Neural cell (in vitro differentiated cells): ENCODE measurements at regions not wholly inside any gene's neighbourhood (a gene's known extent, or its start where the extent isn't known, plus 50 kb on each side); places are given as distances from the start of the nearest gene placed in this dataset.
"Not testable (repeated sequence)": the region's sequence is repeated elsewhere in the genome, so short reads cannot be mapped to it uniquely, and the experiment has no call there.

Source experiments
- EZH2 ChIP-seq: fragments of 200-600, 300-800 bp; shearing (Covaris generic), sonication (generic); IDR thresholded peaks from 2 replicates; pipeline ENCODE4 v1.6.1; 2014; ENCODE audit warnings: antibody characterized with exemption, low read length, borderline replicate concordance, mild to moderate bottlenecking; ENCODE audit not compliant: insufficient read depth, poor library complexity, severe bottlenecking
- RAD21 ChIP-seq: fragments of 450-650 bp; conservative IDR thresholded peaks from 2 replicates; pipeline ENCODE4 v1.6.1; 2014; ENCODE audit warnings: antibody characterized with exemption, mild to moderate bottlenecking, moderate library complexity
- SMC3 ChIP-seq: fragments of 450-650 bp; conservative IDR thresholded peaks from 2 replicates; pipeline ENCODE4 v1.6.1; 2014; ENCODE audit warnings: antibody characterized with exemption, mild to moderate bottlenecking, moderate library complexity; ENCODE audit not compliant: poor library complexity
- TF ChIP-seq, protein P1 (sequence below): fragments of 450-650 bp; IDR thresholded peaks from 2 replicates; pipeline ENCODE4 v1.5.1; 2014; ENCODE audit warnings: antibody characterized with exemption, mild to moderate bottlenecking, moderate library complexity; ENCODE audit not compliant: poor library complexity, severe bottlenecking
- TF ChIP-seq, protein P2 (sequence below): IDR thresholded peaks from 2 replicates; pipeline ENCODE4 v1.6.1; 2012; ENCODE audit warnings: borderline replicate concordance

DNA sequence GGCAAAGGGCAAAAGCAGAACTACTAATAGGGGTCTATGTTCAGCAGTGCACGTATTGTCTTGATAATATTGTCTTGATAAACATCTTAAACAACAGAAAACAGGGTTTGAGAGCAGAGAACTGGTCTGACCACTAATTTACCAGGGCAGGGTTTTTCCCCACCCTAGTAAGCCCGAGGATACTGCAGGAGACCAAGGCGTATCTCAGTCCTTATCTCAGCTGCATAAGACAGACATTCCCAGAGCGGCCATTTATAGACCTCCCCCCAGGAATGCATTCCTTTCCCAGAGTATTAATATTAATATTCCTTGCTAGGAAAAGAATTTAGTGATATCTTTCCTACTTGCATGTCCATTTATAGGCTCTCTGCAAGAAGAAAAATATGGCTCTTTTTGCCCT is 222.5 kb upstream of the GRIK2 start:
- TF ChIP-seq, protein P1, sequence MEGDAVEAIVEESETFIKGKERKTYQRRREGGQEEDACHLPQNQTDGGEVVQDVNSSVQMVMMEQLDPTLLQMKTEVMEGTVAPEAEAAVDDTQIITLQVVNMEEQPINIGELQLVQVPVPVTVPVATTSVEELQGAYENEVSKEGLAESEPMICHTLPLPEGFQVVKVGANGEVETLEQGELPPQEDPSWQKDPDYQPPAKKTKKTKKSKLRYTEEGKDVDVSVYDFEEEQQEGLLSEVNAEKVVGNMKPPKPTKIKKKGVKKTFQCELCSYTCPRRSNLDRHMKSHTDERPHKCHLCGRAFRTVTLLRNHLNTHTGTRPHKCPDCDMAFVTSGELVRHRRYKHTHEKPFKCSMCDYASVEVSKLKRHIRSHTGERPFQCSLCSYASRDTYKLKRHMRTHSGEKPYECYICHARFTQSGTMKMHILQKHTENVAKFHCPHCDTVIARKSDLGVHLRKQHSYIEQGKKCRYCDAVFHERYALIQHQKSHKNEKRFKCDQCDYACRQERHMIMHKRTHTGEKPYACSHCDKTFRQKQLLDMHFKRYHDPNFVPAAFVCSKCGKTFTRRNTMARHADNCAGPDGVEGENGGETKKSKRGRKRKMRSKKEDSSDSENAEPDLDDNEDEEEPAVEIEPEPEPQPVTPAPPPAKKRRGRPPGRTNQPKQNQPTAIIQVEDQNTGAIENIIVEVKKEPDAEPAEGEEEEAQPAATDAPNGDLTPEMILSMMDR, result not testable (repeated sequence)
- TF ChIP-seq EZH2, RAD21, SMC3: not testable (repeated sequence)
- TF ChIP-seq, protein P2, sequence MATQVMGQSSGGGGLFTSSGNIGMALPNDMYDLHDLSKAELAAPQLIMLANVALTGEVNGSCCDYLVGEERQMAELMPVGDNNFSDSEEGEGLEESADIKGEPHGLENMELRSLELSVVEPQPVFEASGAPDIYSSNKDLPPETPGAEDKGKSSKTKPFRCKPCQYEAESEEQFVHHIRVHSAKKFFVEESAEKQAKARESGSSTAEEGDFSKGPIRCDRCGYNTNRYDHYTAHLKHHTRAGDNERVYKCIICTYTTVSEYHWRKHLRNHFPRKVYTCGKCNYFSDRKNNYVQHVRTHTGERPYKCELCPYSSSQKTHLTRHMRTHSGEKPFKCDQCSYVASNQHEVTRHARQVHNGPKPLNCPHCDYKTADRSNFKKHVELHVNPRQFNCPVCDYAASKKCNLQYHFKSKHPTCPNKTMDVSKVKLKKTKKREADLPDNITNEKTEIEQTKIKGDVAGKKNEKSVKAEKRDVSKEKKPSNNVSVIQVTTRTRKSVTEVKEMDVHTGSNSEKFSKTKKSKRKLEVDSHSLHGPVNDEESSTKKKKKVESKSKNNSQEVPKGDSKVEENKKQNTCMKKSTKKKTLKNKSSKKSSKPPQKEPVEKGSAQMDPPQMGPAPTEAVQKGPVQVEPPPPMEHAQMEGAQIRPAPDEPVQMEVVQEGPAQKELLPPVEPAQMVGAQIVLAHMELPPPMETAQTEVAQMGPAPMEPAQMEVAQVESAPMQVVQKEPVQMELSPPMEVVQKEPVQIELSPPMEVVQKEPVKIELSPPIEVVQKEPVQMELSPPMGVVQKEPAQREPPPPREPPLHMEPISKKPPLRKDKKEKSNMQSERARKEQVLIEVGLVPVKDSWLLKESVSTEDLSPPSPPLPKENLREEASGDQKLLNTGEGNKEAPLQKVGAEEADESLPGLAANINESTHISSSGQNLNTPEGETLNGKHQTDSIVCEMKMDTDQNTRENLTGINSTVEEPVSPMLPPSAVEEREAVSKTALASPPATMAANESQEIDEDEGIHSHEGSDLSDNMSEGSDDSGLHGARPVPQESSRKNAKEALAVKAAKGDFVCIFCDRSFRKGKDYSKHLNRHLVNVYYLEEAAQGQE, result not testable (repeated sequence)
